GM12874 (cell line): ENCODE measurements at regions not wholly inside any gene's neighbourhood (a gene's known extent, or its start where the extent isn't known, plus 50 kb on each side); places are given as distances from the start of the nearest gene placed in this dataset.

Experiments used
- TF ChIP-seq, protein P1 (sequence below): IDR thresholded peaks from 2 replicates; pipeline ENCODE4 v1.5.1; 2011; ENCODE audit warnings: low read depth, mild to moderate bottlenecking, control low read depth, low read length, moderate library complexity; ENCODE audit not compliant: insufficient read depth

DNA sequence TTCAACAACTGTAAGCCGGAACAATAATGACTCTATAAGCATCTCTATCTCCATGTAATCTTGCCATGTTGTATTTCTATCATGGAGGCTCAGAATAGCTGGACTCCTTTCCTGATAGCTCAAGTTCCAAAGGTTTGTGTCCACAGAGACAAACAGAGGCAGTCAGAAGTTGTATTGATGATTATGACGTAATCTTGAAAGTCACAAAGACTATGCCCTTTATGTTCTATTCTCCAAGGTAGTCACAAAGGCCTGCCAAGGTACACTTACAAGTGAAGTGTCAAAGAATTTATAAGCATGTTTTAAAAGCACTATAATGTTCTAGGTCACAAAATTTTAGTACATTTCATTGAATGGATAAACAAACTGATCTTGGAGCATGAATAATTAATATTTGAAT lies 542.2 kb downstream of the CDH11 start:
- TF ChIP-seq, protein P1, sequence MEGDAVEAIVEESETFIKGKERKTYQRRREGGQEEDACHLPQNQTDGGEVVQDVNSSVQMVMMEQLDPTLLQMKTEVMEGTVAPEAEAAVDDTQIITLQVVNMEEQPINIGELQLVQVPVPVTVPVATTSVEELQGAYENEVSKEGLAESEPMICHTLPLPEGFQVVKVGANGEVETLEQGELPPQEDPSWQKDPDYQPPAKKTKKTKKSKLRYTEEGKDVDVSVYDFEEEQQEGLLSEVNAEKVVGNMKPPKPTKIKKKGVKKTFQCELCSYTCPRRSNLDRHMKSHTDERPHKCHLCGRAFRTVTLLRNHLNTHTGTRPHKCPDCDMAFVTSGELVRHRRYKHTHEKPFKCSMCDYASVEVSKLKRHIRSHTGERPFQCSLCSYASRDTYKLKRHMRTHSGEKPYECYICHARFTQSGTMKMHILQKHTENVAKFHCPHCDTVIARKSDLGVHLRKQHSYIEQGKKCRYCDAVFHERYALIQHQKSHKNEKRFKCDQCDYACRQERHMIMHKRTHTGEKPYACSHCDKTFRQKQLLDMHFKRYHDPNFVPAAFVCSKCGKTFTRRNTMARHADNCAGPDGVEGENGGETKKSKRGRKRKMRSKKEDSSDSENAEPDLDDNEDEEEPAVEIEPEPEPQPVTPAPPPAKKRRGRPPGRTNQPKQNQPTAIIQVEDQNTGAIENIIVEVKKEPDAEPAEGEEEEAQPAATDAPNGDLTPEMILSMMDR = no peak

DNA sequence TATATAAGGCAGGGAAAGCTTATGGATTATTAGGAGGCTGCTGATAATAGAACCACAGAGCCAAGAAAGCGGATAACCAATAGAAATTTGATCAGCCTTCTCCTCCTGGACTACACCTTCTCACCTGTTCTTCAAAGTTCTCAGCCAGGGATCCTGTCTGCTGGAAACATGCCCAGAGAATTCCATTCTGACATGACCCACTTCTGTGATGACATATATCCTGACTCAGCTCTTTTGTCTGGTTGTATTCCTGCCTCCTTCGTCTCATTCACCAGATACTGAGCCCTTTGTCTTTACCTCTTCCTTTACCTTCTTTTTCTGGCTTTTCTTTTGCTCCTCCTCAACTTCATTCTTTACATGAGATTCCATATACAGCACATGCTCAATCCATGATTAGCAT lies 576.1 kb downstream of the CDH11 start:
- TF ChIP-seq, protein P1 = no peak

GRCh38 chr16:64544859-64545258 lies 577.0 kb downstream of the CDH11 start:
- TF ChIP-seq, protein P1 = no peak

- TF ChIP-seq, protein P1 = no peak
Measured at GRCh38 chr16:64543441-64543840, 578.4 kb downstream of the CDH11 start.

GRCh38 chr16:64543031-64543430 lies 578.8 kb downstream of the CDH11 start:
- TF ChIP-seq, protein P1 = no peak

- TF ChIP-seq, protein P1 = no peak
Measured at GRCh38 chr16:64542152-64542551, 579.7 kb downstream of the CDH11 start.

GRCh38 chr16:64541621-64542020 lies 580.2 kb downstream of the CDH11 start:
- TF ChIP-seq, protein P1 = no peak

- TF ChIP-seq, protein P1 = no peak
Measured at GRCh38 chr16:64540434-64540833, 581.4 kb downstream of the CDH11 start.
